Epithelial cell of esophagus (primary cell): ENCODE measurements at regions not wholly inside any gene's neighbourhood (a gene's known extent, or its start where the extent isn't known, plus 50 kb on each side); places are given as distances from the start of the nearest gene placed in this dataset.
"Not testable (repeated sequence)": the region's sequence is repeated elsewhere in the genome, so short reads cannot be mapped to it uniquely, and the experiment has no call there.

Experiments
- DNase-seq: peaks from one replicate; pipeline ENCODE4 v3.0.0; 2010; ENCODE audit warnings: low read depth
- H3K4me3 ChIP-seq: 2 replicates; pipeline ENCODE4 v1.5.1; 2011; ENCODE audit warnings: mild to moderate bottlenecking, low read length, control low read depth
- TF ChIP-seq, protein P1 (sequence below): IDR thresholded peaks from 2 replicates; pipeline ENCODE4 v1.5.1; 2011; ENCODE audit warnings: low read depth, mild to moderate bottlenecking, low read length, control low read depth, inconsistent platforms; ENCODE audit not compliant: insufficient read depth; ENCODE audit errors: missing control alignments

GRCh38 chr13:24619282-24619681 lies 60.9 kb upstream of the ATP12A start:
- no peak for DNase-seq
- no peak overlapping the region for H3K4me3 ChIP-seq
- TF ChIP-seq, protein P1, sequence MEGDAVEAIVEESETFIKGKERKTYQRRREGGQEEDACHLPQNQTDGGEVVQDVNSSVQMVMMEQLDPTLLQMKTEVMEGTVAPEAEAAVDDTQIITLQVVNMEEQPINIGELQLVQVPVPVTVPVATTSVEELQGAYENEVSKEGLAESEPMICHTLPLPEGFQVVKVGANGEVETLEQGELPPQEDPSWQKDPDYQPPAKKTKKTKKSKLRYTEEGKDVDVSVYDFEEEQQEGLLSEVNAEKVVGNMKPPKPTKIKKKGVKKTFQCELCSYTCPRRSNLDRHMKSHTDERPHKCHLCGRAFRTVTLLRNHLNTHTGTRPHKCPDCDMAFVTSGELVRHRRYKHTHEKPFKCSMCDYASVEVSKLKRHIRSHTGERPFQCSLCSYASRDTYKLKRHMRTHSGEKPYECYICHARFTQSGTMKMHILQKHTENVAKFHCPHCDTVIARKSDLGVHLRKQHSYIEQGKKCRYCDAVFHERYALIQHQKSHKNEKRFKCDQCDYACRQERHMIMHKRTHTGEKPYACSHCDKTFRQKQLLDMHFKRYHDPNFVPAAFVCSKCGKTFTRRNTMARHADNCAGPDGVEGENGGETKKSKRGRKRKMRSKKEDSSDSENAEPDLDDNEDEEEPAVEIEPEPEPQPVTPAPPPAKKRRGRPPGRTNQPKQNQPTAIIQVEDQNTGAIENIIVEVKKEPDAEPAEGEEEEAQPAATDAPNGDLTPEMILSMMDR = no peak

DNA sequence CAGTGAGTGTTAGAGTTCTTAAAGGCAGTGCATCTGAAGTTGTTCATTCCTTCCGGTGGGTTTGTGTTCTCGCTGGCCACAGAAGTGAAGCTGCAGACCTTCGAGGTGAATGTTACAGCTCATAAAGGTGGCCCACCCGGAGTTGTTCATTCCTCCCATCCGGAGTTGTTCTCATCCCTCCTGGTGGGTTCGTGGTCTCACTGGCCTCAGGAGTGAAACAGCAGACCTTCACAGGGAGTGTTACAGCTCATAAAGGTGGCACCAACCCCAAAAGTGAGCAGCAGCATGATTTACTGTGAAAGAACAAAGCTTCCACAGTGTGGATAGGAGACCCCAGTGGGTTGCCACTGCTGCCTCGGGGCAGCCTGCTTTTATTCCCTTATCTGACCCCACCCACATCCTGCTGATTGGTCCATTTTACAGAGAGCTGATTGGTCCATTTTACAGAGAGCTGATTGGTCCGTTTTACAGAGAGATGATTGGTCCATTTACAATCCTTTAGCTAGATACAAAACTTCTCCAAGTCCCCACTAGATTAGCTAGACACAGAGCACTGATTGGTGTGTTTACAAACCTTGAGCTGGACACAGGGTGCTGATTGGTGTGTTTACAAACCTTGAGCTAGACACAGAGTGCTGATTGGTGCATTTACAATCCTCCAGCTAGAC lies 57.6 kb upstream of the ATP12A start:
- H3K4me3 ChIP-seq, DNase-seq: not testable (repeated sequence)

DNA sequence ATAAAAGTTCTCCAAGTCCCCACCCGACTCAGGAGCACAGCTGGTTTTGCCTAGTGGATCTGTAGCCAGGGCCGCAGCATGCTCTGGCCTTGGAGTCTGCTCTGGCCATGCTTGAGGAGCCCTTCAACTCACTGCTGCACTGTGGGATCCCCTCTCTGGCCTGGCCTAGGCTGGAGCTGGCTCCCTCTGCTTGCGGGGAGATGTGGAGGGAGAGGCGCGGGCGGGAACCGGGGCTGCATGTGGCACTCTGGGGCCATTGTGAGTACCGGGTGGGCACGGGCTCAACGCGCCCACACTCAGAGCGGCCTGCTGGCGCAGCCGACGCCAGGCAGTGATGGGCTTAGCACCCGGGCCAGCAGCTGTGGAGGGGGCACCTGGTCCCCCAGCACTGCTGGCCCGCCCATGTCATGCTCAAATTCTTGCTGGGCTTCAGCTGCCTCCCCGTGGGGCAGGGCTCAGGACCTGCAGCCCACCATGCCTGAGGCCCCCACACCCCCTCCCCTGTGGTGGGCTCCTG lies 57.0 kb upstream of the ATP12A start:
- H3K4me3 ChIP-seq = no peak overlapping the region
- no peak for DNase-seq
- TF ChIP-seq, protein P1 = no peak

GRCh38 chr13:24624363-24624762 lies 55.8 kb upstream of the ATP12A start:
- no peak overlapping the region for H3K4me3 ChIP-seq
- TF ChIP-seq, protein P1 = no peak
- DNase-seq = no peak

DNA sequence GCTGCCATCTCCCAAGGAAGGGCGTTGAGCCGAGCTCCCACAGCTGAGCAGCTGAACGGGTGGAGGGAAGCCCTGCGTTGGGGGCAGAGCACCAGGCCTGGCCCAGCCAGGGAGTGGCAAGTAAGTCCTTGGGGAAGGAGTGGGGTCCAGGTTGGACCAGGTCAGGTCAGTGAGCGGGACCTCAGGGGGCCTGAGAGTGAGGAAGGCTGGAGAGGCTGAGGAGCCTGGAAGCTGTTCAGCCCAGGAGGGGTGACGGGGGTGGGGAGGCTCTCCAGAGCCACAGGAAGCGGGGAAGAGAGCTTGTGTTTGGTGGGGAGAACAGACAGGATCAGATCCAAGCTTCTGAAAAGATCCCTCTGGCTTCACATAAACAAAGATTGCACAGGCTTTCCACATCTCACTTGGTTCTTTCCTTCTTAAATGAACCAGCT lies 55.4 kb upstream of the ATP12A start:
- DNase-seq = no peak
- H3K4me3 ChIP-seq = no peak overlapping the region
- TF ChIP-seq, protein P1 = no peak

DNA sequence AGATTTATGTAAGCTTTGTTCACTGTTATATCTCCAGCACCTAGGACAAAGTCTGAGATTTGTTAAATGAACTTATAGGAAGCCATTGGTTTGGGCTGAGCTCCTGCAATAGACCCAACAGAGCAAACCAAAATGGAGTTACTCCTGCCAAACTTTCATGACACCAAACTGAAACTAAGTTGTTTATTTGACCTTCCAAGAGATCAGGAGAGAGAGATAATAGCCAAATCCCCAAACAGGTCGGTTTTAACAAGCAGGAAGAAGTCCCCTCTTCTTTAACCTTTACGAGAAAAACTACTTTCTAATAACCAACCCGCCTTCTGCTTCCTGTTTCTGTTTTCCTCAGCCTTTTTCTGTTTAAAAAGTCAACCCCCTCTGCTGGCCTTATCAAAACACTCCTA lies 54.9 kb upstream of the ATP12A start:
- DNase-seq = no peak
- TF ChIP-seq, protein P1 = no peak
- H3K4me3 ChIP-seq = no peak overlapping the region

DNA sequence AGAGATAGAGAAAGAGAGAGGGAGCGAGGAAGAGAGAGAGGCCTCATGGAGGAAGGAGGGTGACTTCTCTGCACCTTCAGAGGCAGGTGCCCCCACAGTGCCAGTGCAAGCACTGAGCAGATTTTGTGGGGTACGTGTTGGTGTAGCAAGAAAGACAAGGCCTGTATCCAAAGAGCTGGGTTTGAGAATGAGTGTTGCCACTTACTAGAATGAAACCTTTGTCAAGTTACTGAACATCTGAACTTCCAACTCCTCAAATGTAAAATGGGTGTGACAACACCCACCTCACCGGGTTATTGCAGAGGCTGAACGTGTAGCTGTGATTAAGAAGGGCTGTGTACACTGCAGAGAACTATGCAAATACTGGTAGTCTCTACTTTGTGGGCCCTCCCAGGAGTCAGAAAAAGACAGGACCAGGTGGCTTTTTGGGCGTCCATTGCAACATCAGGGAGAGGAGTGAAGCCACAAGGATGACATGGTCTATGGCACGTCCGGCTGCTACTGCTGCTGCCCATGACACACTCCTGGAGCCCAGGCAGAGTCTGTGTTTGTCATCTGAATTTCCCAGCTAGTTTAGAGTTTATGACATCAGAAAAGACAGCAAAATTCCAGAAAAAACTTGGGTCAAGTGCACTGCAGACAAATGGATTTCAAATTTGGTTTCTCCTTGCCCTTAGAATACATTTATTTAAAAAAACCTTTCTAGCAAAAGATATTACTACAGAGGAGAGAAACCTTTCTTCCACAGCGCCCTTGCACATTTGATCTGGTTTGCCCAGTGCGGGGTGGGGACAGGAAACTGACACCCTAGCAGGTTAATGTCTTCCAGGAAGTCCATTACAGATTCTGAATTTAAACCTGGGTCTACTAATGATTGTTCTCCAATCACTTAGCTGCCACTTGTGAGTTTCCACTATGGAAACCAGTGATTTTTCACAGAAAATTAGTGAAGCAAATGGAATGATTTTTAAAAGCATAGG lies 54.0 kb upstream of the ATP12A start:
- no peak for DNase-seq
- TF ChIP-seq, protein P1 = no peak
- no peak overlapping the region for H3K4me3 ChIP-seq
